ENCODE measurements at regions not wholly inside any gene's neighbourhood (a gene's known extent, or its start where the extent isn't known, plus 50 kb on each side); places are given as distances from the start of the nearest gene placed in this dataset.

DNA sequence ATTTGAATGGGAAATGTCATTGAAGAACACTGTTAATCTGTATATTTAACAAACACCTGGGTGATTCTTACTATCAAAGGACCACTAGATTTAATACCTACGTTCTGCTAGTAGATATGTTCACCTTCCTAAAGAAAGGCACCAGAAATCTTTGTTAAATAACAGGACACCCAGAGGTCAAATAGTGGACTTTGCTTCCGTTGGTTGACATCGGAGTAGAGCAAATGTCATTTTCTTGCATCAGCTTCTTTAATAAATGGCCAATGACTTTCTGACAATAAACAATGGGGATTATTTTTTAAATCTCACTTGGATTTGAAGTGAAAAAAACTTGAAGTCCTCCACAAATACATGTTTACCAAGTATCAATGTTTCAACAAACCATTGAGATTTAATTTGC lies 111.1 kb downstream of the LACC1 start:
- TF ChIP-seq, protein P1, sequence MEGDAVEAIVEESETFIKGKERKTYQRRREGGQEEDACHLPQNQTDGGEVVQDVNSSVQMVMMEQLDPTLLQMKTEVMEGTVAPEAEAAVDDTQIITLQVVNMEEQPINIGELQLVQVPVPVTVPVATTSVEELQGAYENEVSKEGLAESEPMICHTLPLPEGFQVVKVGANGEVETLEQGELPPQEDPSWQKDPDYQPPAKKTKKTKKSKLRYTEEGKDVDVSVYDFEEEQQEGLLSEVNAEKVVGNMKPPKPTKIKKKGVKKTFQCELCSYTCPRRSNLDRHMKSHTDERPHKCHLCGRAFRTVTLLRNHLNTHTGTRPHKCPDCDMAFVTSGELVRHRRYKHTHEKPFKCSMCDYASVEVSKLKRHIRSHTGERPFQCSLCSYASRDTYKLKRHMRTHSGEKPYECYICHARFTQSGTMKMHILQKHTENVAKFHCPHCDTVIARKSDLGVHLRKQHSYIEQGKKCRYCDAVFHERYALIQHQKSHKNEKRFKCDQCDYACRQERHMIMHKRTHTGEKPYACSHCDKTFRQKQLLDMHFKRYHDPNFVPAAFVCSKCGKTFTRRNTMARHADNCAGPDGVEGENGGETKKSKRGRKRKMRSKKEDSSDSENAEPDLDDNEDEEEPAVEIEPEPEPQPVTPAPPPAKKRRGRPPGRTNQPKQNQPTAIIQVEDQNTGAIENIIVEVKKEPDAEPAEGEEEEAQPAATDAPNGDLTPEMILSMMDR (IDR thresholded peaks at IDR 0.05) = no peak
- no peak for TF ChIP-seq POLR2AphosphoS5 (IDR thresholded peaks at IDR 0.05)
